H9 (cell line): ENCODE measurements at regions not wholly inside any gene's neighbourhood (a gene's known extent, or its start where the extent isn't known, plus 50 kb on each side); places are given as distances from the start of the nearest gene placed in this dataset.

Source experiments
- DNase-seq: peaks from one replicate; pipeline ENCODE4 v3.0.0-alpha.2; 2017
- H2AFZ ChIP-seq: one replicate; pipeline ENCODE4 v1.6.1; 2013; ENCODE audit warnings: mild to moderate bottlenecking, low read length, control low read depth, moderate library complexity
- H2AK5ac ChIP-seq: 2 replicates; pipeline ENCODE4 v1.6.1; 2013; ENCODE audit warnings: low read length, control low read depth, mixed read lengths; ENCODE audit not compliant: insufficient read length
- H2BK120ac ChIP-seq: one replicate; pipeline ENCODE4 v1.6.1; 2013; ENCODE audit warnings: low read depth, mild to moderate bottlenecking, low read length, control low read depth, inconsistent platforms; ENCODE audit not compliant: poor library complexity, severe bottlenecking
- H2BK12ac ChIP-seq: 2 replicates; pipeline ENCODE4 v1.6.1; 2013; ENCODE audit warnings: low read length, control low read depth, mixed read lengths, low read depth; ENCODE audit not compliant: insufficient read length
- H2BK15ac ChIP-seq: 2 replicates; pipeline ENCODE4 v1.6.1; 2013; ENCODE audit warnings: low read depth, low read length, control low read depth
- H2BK20ac ChIP-seq: one replicate; pipeline ENCODE4 v1.6.1; 2013; ENCODE audit warnings: low read depth, mild to moderate bottlenecking, low read length, control low read depth, inconsistent platforms; ENCODE audit not compliant: poor library complexity, severe bottlenecking
- H2BK5ac ChIP-seq: 2 replicates; pipeline ENCODE4 v1.6.1; 2013; ENCODE audit warnings: low read length, control low read depth, mixed read lengths; ENCODE audit not compliant: insufficient read length
- H3K14ac ChIP-seq: 2 replicates; pipeline ENCODE4 v1.6.1; 2013; ENCODE audit warnings: low read length, control low read depth; ENCODE audit not compliant: insufficient read depth
- H3K18ac ChIP-seq: 2 replicates; pipeline ENCODE4 v1.6.1; 2013; ENCODE audit warnings: low read depth, mild to moderate bottlenecking, mixed read lengths, low read length, control low read depth; ENCODE audit not compliant: insufficient read length
- H3K23ac ChIP-seq: 2 replicates; pipeline ENCODE4 v1.6.1; 2013; ENCODE audit warnings: low read length, control low read depth, mixed read lengths, low read depth; ENCODE audit not compliant: insufficient read length
- H3K23me2 ChIP-seq: 2 replicates; pipeline ENCODE4 v1.6.1; 2013; ENCODE audit warnings: low read depth, mild to moderate bottlenecking, mixed read lengths, low read length, control low read depth; ENCODE audit not compliant: insufficient read length, poor library complexity, severe bottlenecking
- H3K27ac ChIP-seq: 2 replicates; pipeline ENCODE4 v1.5.1; 2013; ENCODE audit warnings: low read length, control low read depth, mixed read lengths, low read depth; ENCODE audit not compliant: insufficient read length
- H3K27me3 ChIP-seq: 2 replicates; pipeline ENCODE4 v1.6.1; 2013; ENCODE audit warnings: low read length, control low read depth, inconsistent platforms; ENCODE audit not compliant: insufficient read depth
- H3K4ac ChIP-seq: 2 replicates; pipeline ENCODE4 v1.6.1; 2013; ENCODE audit warnings: low read depth, mild to moderate bottlenecking, control low read depth, inconsistent platforms, low read length, moderate library complexity
- H3K4me1 ChIP-seq: 2 replicates; pipeline ENCODE4 v1.6.1; 2013; ENCODE audit warnings: low read length, control low read depth, inconsistent platforms; ENCODE audit not compliant: insufficient read depth
- H3K4me2 ChIP-seq: 2 replicates; pipeline ENCODE4 v1.6.1; 2013; ENCODE audit warnings: low read length, control low read depth, mixed read lengths; ENCODE audit not compliant: insufficient read length, insufficient read depth
- H3K56ac ChIP-seq: 2 replicates; pipeline ENCODE4 v1.6.1; 2013; ENCODE audit warnings: low read depth, mild to moderate bottlenecking, mixed read lengths, low read length, control low read depth; ENCODE audit not compliant: insufficient read length
- H3K79me1 ChIP-seq: 2 replicates; pipeline ENCODE4 v1.6.1; 2013; ENCODE audit warnings: low read depth, mild to moderate bottlenecking, moderate library complexity, low read length, control low read depth, inconsistent platforms; ENCODE audit not compliant: insufficient read depth, poor library complexity, severe bottlenecking
- H3K79me2 ChIP-seq: 2 replicates; pipeline ENCODE4 v1.6.1; 2013; ENCODE audit warnings: low read length, control low read depth, inconsistent platforms; ENCODE audit not compliant: insufficient read depth
- H3K9ac ChIP-seq: 2 replicates; pipeline ENCODE4 v1.6.1; 2013; ENCODE audit warnings: low read length, control low read depth, mixed read lengths; ENCODE audit not compliant: insufficient read length; ENCODE audit errors: extremely low read depth
- H3K9me3 ChIP-seq: one replicate; pipeline ENCODE4 v1.6.1; 2013; ENCODE audit warnings: low read depth, low read length, inconsistent platforms; ENCODE audit not compliant: control insufficient read depth
- H3T11ph ChIP-seq: one replicate; pipeline ENCODE4 v1.6.1; 2013; ENCODE audit warnings: mild to moderate bottlenecking, low read length, control low read depth, inconsistent platforms
- H4K20me1 ChIP-seq: one replicate; pipeline ENCODE4 v1.6.1; 2013; ENCODE audit not compliant: control insufficient read depth, insufficient read length, insufficient read depth
- H4K5ac ChIP-seq: 2 replicates; pipeline ENCODE4 v1.6.1; 2013; ENCODE audit warnings: low read depth, mild to moderate bottlenecking, mixed read lengths, low read length, control low read depth; ENCODE audit not compliant: insufficient read length
- H4K8ac ChIP-seq: replicated peaks from 2 replicates; pipeline ENCODE4 v1.6.1; 2013; ENCODE audit warnings: low read length, control low read depth, mixed read lengths, low read depth; ENCODE audit not compliant: insufficient read length
- H4K91ac ChIP-seq: 2 replicates; pipeline ENCODE4 v1.6.1; 2013; ENCODE audit warnings: low read depth, mild to moderate bottlenecking, moderate library complexity, mixed read lengths, low read length, control low read depth; ENCODE audit not compliant: insufficient read length
- H3K27ac Mint-ChIP-seq, 3 experiments: 2 replicates in 2 of 3; 3 replicates in 1 of 3; pipeline ENCODE4 v1.8.0; 2020 to 2021; ENCODE audit warnings: mixed read lengths in 3 of 3, mild to moderate bottlenecking in 1 of 3, moderate library complexity in 1 of 3
- H3K27me3 Mint-ChIP-seq: 2 replicates; pipeline ENCODE4 v1.8.0; 2021; ENCODE audit warnings: low read depth, mild to moderate bottlenecking, moderate library complexity, mixed read lengths
- H3K36me3 Mint-ChIP-seq, 3 experiments: 2 replicates in 2 of 3; 3 replicates in 1 of 3; pipeline ENCODE4 v1.8.0; 2020 to 2021; ENCODE audit warnings: low read depth in 3 of 3, mixed read lengths in 3 of 3; ENCODE audit not compliant: insufficient read depth in 1 of 3
- H3K4me1 Mint-ChIP-seq, 2 experiments: 2 replicates each; pipeline ENCODE4 v1.8.0; 2020; ENCODE audit warnings: mixed read lengths in 2 of 2
- H3K4me3 Mint-ChIP-seq, 2 experiments: 2 replicates in 1 of 2; 3 replicates in 1 of 2; pipeline ENCODE4 v1.8.0; 2020 to 2021; ENCODE audit warnings: mild to moderate bottlenecking in 2 of 2, mixed read lengths in 2 of 2, moderate library complexity in 1 of 2
- H3K9me3 Mint-ChIP-seq, 2 experiments: 2 replicates in 1 of 2; 3 replicates in 1 of 2; pipeline ENCODE4 v1.8.0; 2020; ENCODE audit warnings: mild to moderate bottlenecking in 2 of 2, mixed read lengths in 2 of 2, moderate library complexity in 1 of 2
- WGBS: extraction: QIAGEN DNeasy Blood & Tissue Kit; methylation state at CpG from one replicate; pipeline ENCODE4 v1.1.7; 2013; ENCODE audit warnings: missing lambda C conversion rate, low lambda C conversion rate, mixed read lengths; ENCODE audit not compliant: insufficient read length; ENCODE audit errors: extremely low coverage; 5-methylcytosine and 5-hydroxymethylcytosine counted together
- TF ChIP-seq, protein P1 (sequence below): fragments of 200-600 bp; sonication (generic); conservative IDR thresholded peaks from 3 replicates; pipeline ENCODE4 v1.8.0; 2021; ENCODE audit warnings: antibody characterized with exemption, mild to moderate bottlenecking

DNA sequence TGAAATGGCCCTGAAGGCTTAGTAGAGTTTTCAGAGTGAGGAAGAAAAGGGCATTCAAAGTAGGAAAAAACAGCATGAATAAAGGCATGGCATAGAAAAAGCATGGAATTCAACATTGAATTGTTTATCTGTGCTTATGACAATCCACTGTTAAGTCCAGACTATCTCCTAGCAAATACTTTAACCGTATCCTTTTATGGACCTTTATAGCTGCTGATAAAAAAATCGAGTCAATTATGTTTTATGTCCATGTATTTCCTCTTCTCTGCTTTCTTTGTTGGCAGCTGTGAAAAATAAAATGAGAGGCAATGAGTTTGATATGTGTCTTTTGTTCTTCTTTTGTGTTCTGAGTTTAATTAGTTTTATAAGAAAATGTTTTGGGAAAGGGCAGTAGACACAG is 70.4 kb downstream of the TDRD15 start:
- Histone ChIP-seq H3K18ac (no peak overlapping the region), H2BK12ac (no peak overlapping the region), H3K23ac (no peak overlapping the region), H2AFZ (no peak overlapping the region), H3K4me2 (no peak overlapping the region), H2BK120ac (no peak overlapping the region), H2BK5ac (no peak overlapping the region), H3K14ac (no peak overlapping the region), H2AK5ac (no peak overlapping the region), H4K91ac (no peak overlapping the region), H3T11ph (no peak overlapping the region), H3K27ac (no peak overlapping the region), H3K79me2 (no peaks in the 10 kb centered on the region), H2BK15ac (no peak overlapping the region), H4K20me1 (no peaks in the 10 kb centered on the region), H3K79me1 (no peaks in the 10 kb centered on the region), H4K5ac (no peak overlapping the region), H3K4ac (no peak overlapping the region), H3K9me3 (no peaks in the 10 kb centered on the region), H3K23me2 (no peaks in the 10 kb centered on the region), H3K56ac (no peak overlapping the region), H4K8ac (no peak overlapping the region), H3K4me1 (no peaks in the 10 kb centered on the region), H3K9ac (no peak overlapping the region), H3K27me3 (no peaks in the 10 kb centered on the region), H2BK20ac (no peak overlapping the region)
- Mint-ChIP-seq H3K9me3 (no peaks in the 10 kb centered on the region), H3K36me3 (no peaks in the 10 kb centered on the region), H3K27me3 (no peaks in the 10 kb centered on the region), H3K27ac (no peak overlapping the region), H3K4me3 (no peak overlapping the region), H3K4me1 (peaks cover 8 to 20% of the 10 kb centered on the region in 2 experiments)
- WGBS: no CpG with 5 or more reads among the region's 2 CpGs
- TF ChIP-seq, protein P1, sequence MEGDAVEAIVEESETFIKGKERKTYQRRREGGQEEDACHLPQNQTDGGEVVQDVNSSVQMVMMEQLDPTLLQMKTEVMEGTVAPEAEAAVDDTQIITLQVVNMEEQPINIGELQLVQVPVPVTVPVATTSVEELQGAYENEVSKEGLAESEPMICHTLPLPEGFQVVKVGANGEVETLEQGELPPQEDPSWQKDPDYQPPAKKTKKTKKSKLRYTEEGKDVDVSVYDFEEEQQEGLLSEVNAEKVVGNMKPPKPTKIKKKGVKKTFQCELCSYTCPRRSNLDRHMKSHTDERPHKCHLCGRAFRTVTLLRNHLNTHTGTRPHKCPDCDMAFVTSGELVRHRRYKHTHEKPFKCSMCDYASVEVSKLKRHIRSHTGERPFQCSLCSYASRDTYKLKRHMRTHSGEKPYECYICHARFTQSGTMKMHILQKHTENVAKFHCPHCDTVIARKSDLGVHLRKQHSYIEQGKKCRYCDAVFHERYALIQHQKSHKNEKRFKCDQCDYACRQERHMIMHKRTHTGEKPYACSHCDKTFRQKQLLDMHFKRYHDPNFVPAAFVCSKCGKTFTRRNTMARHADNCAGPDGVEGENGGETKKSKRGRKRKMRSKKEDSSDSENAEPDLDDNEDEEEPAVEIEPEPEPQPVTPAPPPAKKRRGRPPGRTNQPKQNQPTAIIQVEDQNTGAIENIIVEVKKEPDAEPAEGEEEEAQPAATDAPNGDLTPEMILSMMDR: no peak
- DNase-seq: no peak
